IPS DF 6.9 (cell line): ENCODE measurements at regions not wholly inside any gene's neighbourhood (a gene's known extent, or its start where the extent isn't known, plus 50 kb on each side); places are given as distances from the start of the nearest gene placed in this dataset.

Source experiments
- DNase-seq: peaks from one replicate; pipeline ENCODE4 v3.0.0-alpha.2; 2013; ENCODE audit warnings: low read depth, low spot score
- H3K27ac ChIP-seq: one replicate; pipeline ENCODE4 v1.5.1; 2013; ENCODE audit warnings: low read length, control low read depth
- H3K27me3 ChIP-seq: 2 replicates; pipeline ENCODE4 v1.6.1; 2013; ENCODE audit warnings: mild to moderate bottlenecking, low read length; ENCODE audit not compliant: control insufficient read depth, insufficient read depth
- H3K36me3 ChIP-seq: 2 replicates; pipeline ENCODE4 v1.6.1; 2013; ENCODE audit warnings: low read length; ENCODE audit not compliant: control insufficient read depth, insufficient read depth
- H3K4me1 ChIP-seq: 2 replicates; pipeline ENCODE4 v1.6.1; 2013; ENCODE audit warnings: low read length; ENCODE audit not compliant: control insufficient read depth, insufficient read depth
- H3K4me3 ChIP-seq: 2 replicates; pipeline ENCODE4 v1.5.1; 2013; ENCODE audit warnings: mild to moderate bottlenecking, low read length
- H3K9me3 ChIP-seq: 2 replicates; pipeline ENCODE4 v1.6.1; 2013; ENCODE audit warnings: low read length, inconsistent platforms; ENCODE audit not compliant: control insufficient read depth, insufficient read depth
- WGBS: extraction: QIAGEN DNeasy Blood & Tissue Kit; methylation state at CpG from one replicate; pipeline ENCODE4 v1.1.7; 2013; ENCODE audit warnings: mixed read lengths, missing lambda C conversion rate; ENCODE audit not compliant: insufficient read length, insufficient coverage; 5-methylcytosine and 5-hydroxymethylcytosine counted together

DNA sequence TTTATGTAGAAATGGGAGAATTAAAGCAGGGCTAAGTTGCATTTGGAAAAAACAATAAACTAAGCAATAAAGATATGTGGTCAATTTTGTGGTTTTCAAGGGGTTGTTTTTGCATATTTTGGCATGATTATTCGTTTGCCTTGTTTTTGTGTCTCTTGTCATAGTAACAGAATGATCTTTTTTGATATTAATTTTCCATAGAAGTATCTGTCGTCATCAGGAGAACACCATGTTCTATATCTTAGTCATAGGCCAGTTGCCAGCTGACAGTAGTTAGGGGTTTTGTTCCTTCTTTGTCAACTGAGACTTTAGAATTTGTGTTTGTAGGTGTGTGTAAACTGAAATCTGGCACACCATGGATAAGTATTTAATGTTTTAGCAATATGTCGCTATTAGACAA, 1354.8 kb downstream of the LRFN5 start:
- no peaks in the 10 kb centered on the region for H3K4me1 ChIP-seq
- no CpG with 5 or more reads among the region's 3 CpGs for WGBS
- no peak for DNase-seq
- no peaks in the 10 kb centered on the region for H3K27me3 ChIP-seq
- no peak overlapping the region for H3K27ac ChIP-seq
- no peak overlapping the region for H3K4me3 ChIP-seq
- H3K36me3 ChIP-seq, result no peaks in the 10 kb centered on the region
- no peaks in the 10 kb centered on the region for H3K9me3 ChIP-seq

GRCh38 chr14:42950363-42950762, 1343.7 kb downstream of the LRFN5 start:
- no CpG with 5 or more reads among the region's 6 CpGs for WGBS
- no peaks in the 10 kb centered on the region; the same call in 1 of the 2 replicates for H3K4me1 ChIP-seq
- no peak for DNase-seq
- no peaks in the 10 kb centered on the region for H3K9me3 ChIP-seq
- no peak overlapping the region for H3K27ac ChIP-seq
- no peaks in the 10 kb centered on the region for H3K27me3 ChIP-seq
- H3K4me3 ChIP-seq, result no peak overlapping the region
- H3K36me3 ChIP-seq, result no peaks in the 10 kb centered on the region

DNA sequence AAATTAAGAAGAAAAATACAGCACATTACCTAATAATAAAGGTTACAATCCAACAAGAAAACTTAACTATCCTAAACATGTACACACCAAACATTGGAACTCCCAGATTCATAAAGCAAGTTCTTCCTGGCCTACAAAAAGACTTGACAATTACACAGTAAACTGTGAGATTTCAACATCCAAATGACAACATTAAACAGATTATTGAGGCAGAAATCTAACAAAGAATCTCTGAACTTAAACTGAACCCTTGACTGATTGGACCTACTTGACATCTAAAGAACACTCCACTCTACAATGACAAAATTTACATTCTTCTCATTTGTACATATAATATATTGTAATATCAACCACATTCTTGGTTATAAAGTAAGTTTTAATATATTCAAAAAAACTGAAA, 1341.3 kb downstream of the LRFN5 start:
- no peaks in the 10 kb centered on the region for H3K27me3 ChIP-seq
- H3K4me3 ChIP-seq, result no peak overlapping the region
- DNase-seq, result no peak
- no peaks in the 10 kb centered on the region for H3K36me3 ChIP-seq
- H3K27ac ChIP-seq, result no peak overlapping the region
- no peaks in the 10 kb centered on the region; the same call in 1 of the 2 replicates for H3K4me1 ChIP-seq
- no peaks in the 10 kb centered on the region for H3K9me3 ChIP-seq

GRCh38 chr14:42944284-42944683, 1337.6 kb downstream of the LRFN5 start:
- Histone ChIP-seq H3K4me3 (no peak overlapping the region), H3K27me3 (no peaks in the 10 kb centered on the region), H3K36me3 (no peaks in the 10 kb centered on the region), H3K27ac (no peak overlapping the region), H3K9me3 (no peaks in the 10 kb centered on the region), H3K4me1 (no peaks in the 10 kb centered on the region)
- no peak for DNase-seq
- WGBS, result no CpG with 5 or more reads among the region's 2 CpGs

- no CpG with 5 or more reads among the region's 2 CpGs for WGBS
- Histone ChIP-seq H3K9me3 (no peaks in the 10 kb centered on the region), H3K27ac (no peak overlapping the region)
Observed at GRCh38 chr14:42931308-42931707, 1324.6 kb downstream of the LRFN5 start.

DNA sequence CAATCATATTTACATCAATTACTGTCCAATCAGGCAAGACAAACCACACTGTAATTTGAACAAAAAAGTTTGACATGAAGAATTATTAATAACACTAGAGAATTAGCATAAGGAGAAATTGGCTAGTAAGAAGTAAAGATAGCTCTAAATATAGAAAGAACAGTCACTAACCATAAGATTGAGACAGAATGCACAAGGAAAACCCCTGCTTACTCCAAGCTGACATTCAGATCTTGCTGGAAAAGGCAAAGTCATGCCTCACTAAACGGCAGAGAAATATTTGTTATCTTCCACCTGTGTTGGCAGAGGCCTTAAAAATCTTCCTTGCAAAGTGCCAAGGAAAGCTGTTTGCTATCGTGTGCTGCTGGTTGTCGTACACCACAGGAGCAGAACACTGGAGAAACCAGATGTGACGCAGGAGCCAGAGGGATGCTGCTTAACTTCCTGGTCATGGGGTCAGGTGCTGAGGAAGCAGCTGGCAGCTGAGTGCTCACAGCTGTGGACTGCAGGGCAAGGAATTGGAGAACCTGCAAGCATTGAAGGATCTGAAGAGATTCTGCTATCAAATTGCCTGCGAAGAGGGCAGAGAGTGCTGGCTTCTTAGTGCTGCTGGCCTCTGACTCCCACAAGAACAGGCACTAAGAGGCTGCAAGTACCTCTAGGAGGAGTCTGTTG, 1323.3 kb downstream of the LRFN5 start:
- H3K9me3 ChIP-seq, result no peaks in the 10 kb centered on the region
- H3K4me3 ChIP-seq, result no peak overlapping the region
- H3K27me3 ChIP-seq, result no peaks in the 10 kb centered on the region
- WGBS, result no CpG with 5 or more reads among the region's 5 CpGs
- DNase-seq, result no peak
- H3K36me3 ChIP-seq, result no peaks in the 10 kb centered on the region
- no peaks in the 10 kb centered on the region for H3K4me1 ChIP-seq
- H3K27ac ChIP-seq, result no peak overlapping the region

More at GRCh38 chr14:42931308-42931707, 1324.6 kb downstream of the LRFN5 start:
- Histone ChIP-seq H3K27me3 (no peaks in the 10 kb centered on the region), H3K4me1 (no peaks in the 10 kb centered on the region), H3K4me3 (no peak overlapping the region), H3K36me3 (no peaks in the 10 kb centered on the region)
- no peak for DNase-seq

DNA sequence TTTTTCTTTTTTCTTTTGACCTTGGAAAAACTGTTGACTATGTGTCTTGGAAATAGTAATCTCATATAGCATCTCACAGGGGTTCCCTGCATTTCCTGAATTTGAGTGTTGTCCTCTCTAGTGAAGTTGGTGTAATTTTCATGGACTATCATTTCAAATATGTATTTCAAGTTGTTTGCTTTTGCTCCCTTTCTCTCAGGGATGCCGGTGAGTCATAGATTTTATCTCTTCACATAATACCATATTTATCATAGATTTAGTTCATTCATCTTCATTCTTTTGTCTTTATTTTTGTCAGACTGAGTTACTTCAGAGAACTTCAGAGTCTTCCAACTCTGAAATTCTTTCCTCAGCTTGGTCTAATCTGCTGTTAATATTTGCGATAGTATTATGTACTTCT, 1320.6 kb downstream of the LRFN5 start:
- H3K27ac ChIP-seq, result no peak overlapping the region
- no peaks in the 10 kb centered on the region for H3K27me3 ChIP-seq
- DNase-seq, result no peak
- no CpG with 5 or more reads among the region's 2 CpGs for WGBS
- H3K4me1 ChIP-seq, result no peaks in the 10 kb centered on the region
- no peaks in the 10 kb centered on the region for H3K9me3 ChIP-seq
- H3K4me3 ChIP-seq, result no peak overlapping the region
- H3K36me3 ChIP-seq, result no peaks in the 10 kb centered on the region

- Histone ChIP-seq H3K27me3 (no peaks in the 10 kb centered on the region), H3K27ac (no peak overlapping the region), H3K4me3 (no peak overlapping the region), H3K36me3 (no peaks in the 10 kb centered on the region), H3K9me3 (no peaks in the 10 kb centered on the region), H3K4me1 (no peaks in the 10 kb centered on the region)
- no peak for DNase-seq
- no CpG with 5 or more reads among the region's 1 CpG for whole genome bisulfite sequencing
Observed at GRCh38 chr14:42921901-42922300, 1315.2 kb downstream of the LRFN5 start.

DNA sequence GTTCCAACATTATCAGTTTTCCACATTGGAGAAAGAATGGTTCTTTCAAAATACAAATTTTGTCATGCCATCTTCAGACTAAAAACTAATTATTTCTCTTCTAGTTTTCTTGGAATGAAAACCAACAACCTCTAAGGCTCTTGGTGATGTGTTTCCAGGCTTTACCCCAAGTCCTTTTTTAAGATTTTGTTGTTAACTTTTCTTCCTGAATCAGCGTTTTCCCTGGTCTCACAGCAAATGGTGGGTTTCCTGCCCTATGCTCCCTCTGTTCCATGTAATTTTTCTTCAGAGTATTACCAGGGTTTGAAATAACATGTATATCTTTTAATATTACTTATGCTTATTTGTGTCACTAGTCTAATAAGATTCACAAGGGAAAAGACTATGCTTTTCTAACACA, 1311.9 kb downstream of the LRFN5 start:
- Histone ChIP-seq H3K4me3 (no peak overlapping the region), H3K27me3 (no peaks in the 10 kb centered on the region), H3K36me3 (no peaks in the 10 kb centered on the region), H3K4me1 (no peaks in the 10 kb centered on the region), H3K9me3 (no peaks in the 10 kb centered on the region), H3K27ac (no peak overlapping the region)
- no peak for DNase-seq
- WGBS, result no CpG with 5 or more reads among the region's 1 CpG

DNA sequence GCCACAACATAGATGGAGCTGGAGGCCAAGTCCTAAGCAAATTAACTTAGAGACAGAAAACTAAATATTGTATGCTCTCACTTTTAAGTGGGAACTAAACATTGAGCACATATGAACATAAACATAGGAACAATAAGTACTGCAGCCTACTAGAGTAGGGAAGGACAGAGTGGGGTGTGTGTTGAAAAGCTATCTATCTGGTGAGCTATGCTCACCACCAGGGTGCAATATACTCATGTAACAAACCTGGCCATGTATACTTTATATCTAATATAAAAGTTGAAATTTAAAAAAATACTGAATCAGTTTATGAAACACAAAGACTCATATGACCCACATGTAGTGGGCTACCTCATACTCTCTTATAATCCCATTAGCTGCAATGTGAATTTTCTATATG, 1305.0 kb downstream of the LRFN5 start:
- no peak for DNase-seq
- Histone ChIP-seq H3K4me1 (no peaks in the 10 kb centered on the region), H3K4me3 (no peak overlapping the region), H3K36me3 (no peaks in the 10 kb centered on the region), H3K27ac (no peak overlapping the region), H3K9me3 (no peaks in the 10 kb centered on the region), H3K27me3 (no peaks in the 10 kb centered on the region)

- Histone ChIP-seq H3K36me3 (no peaks in the 10 kb centered on the region), H3K27ac (no peak overlapping the region), H3K4me3 (no peak overlapping the region), H3K9me3 (no peaks in the 10 kb centered on the region), H3K27me3 (no peaks in the 10 kb centered on the region), H3K4me1 (no peaks in the 10 kb centered on the region)
- no CpG with 5 or more reads among the region's 1 CpG for WGBS
- DNase-seq, result no peak
Observed at GRCh38 chr14:42909659-42910058, 1303.0 kb downstream of the LRFN5 start.
